ENCODE measurements at regions not wholly inside any gene's neighbourhood (a gene's known extent, or its start where the extent isn't known, plus 50 kb on each side); places are given as distances from the start of the nearest gene placed in this dataset.

DNA sequence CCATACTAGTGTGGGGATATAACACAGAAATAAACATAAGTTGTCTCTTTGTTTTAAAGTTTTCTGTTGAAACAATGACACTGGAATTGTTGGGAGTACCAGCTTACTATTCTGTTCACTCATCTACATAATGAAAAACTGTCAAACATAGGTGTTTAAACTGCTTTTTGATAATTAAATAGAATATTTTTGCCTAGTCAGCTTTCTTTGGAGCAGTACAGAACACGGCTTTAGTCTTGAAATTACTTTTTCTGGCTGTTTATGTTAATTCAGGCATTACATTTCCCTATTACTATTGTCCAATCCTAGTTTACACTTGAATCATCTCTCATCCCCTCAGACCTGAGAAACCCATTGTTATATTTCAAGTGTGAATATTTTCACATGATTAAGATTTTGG, 73.0 kb downstream of the FAM47B start:
- TF ChIP-seq, protein P1, sequence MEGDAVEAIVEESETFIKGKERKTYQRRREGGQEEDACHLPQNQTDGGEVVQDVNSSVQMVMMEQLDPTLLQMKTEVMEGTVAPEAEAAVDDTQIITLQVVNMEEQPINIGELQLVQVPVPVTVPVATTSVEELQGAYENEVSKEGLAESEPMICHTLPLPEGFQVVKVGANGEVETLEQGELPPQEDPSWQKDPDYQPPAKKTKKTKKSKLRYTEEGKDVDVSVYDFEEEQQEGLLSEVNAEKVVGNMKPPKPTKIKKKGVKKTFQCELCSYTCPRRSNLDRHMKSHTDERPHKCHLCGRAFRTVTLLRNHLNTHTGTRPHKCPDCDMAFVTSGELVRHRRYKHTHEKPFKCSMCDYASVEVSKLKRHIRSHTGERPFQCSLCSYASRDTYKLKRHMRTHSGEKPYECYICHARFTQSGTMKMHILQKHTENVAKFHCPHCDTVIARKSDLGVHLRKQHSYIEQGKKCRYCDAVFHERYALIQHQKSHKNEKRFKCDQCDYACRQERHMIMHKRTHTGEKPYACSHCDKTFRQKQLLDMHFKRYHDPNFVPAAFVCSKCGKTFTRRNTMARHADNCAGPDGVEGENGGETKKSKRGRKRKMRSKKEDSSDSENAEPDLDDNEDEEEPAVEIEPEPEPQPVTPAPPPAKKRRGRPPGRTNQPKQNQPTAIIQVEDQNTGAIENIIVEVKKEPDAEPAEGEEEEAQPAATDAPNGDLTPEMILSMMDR (conservative IDR thresholded peaks at IDR 0.05 in 1 of 2, IDR thresholded peaks at IDR 0.05 in 1 of 2; ENCODE audit: extremely low read depth in 1 of 2, insufficient read depth in 1 of 2, low read depth in 1 of 2, low read length in 2 of 2): no peak
- no peak for TF ChIP-seq EZH2 (IDR thresholded peaks at IDR 0.05; ENCODE audit: borderline replicate concordance, low read length)
